ENCODE measurements at regions not wholly inside any gene's neighbourhood (a gene's known extent, or its start where the extent isn't known, plus 50 kb on each side); places are given as distances from the start of the nearest gene placed in this dataset.

GRCh38 chr20:55253781-55254180 lies 751.5 kb downstream of the CBLN4 start:
- TF ChIP-seq CTCF (IDR thresholded peaks at IDR 0.05) (no peak), POLR2A (IDR thresholded peaks at IDR 0.05) (no peak)
